Upper lobe of right lung (tissue), 1 donor: ENCODE measurements at regions not wholly inside any gene's neighbourhood (a gene's known extent, or its start where the extent isn't known, plus 50 kb on each side); places are given as distances from the start of the nearest gene placed in this dataset.

ENCODE experiments used
- ATAC-seq: fragments of 200-7000 bp; cut with Tn5 transposase; one replicate; pipeline ENCODE4 v1.9.1; 2020; ENCODE audit warnings: mild to moderate bottlenecking, moderate library complexity
- DNase-seq: peaks from one replicate; pipeline ENCODE4 v3.0.0-alpha.2; 2020
- H3K27ac ChIP-seq: fragments of 200-600 bp; one replicate; pipeline ENCODE4 v1.8.0; 2022
- H3K27me3 ChIP-seq: fragments of 200-600 bp; one replicate; pipeline ENCODE4 v1.8.0; 2022; ENCODE audit warnings: mild to moderate bottlenecking
- H3K36me3 ChIP-seq: fragments of 200-600 bp; one replicate; pipeline ENCODE4 v1.8.0; 2022
- H3K4me1 ChIP-seq: fragments of 200-600 bp; one replicate; pipeline ENCODE4 v1.8.0; 2022
- H3K4me3 ChIP-seq: fragments of 200-600 bp; one replicate; pipeline ENCODE4 v1.8.0; 2022; ENCODE audit warnings: mild to moderate bottlenecking
- H3K9me3 ChIP-seq: fragments of 200-600 bp; one replicate; pipeline ENCODE4 v1.8.0; 2022
- intact Hi-C: fragments of 100-400 bp; cut with DNase I; formaldehyde crosslinking; loops from one replicate; pipeline ENCODE4 v1.11.0; 2022
- TF ChIP-seq, protein P1 (sequence below): fragments of 200-600 bp; IDR thresholded peaks from one replicate; pipeline ENCODE4 v1.8.0; 2022; ENCODE audit warnings: antibody characterized with exemption
- donor health status: DM: no; HTN: yes; CAD: no; lungs with severe emphysema.

- Histone ChIP-seq H3K4me1 (no peaks in the 10 kb centered on the region), H3K27me3 (no peaks in the 10 kb centered on the region), H3K36me3 (no peaks in the 10 kb centered on the region), H3K9me3 (no peaks in the 10 kb centered on the region), H3K27ac (no peak overlapping the region), H3K4me3 (no peak overlapping the region)
- no peak for DNase-seq
- intact Hi-C loops: no loop called here
- no peak for ATAC-seq
- TF ChIP-seq, protein P1, sequence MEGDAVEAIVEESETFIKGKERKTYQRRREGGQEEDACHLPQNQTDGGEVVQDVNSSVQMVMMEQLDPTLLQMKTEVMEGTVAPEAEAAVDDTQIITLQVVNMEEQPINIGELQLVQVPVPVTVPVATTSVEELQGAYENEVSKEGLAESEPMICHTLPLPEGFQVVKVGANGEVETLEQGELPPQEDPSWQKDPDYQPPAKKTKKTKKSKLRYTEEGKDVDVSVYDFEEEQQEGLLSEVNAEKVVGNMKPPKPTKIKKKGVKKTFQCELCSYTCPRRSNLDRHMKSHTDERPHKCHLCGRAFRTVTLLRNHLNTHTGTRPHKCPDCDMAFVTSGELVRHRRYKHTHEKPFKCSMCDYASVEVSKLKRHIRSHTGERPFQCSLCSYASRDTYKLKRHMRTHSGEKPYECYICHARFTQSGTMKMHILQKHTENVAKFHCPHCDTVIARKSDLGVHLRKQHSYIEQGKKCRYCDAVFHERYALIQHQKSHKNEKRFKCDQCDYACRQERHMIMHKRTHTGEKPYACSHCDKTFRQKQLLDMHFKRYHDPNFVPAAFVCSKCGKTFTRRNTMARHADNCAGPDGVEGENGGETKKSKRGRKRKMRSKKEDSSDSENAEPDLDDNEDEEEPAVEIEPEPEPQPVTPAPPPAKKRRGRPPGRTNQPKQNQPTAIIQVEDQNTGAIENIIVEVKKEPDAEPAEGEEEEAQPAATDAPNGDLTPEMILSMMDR: no peak
These were observed 217.4 kb upstream of the EYS start for GRCh38 chr6:65924411-65924810.

GRCh38 chr6:65922049-65922448, 215.0 kb upstream of the EYS start:
- H3K4me3 ChIP-seq: no peak overlapping the region
- TF ChIP-seq, protein P1: no peak
- no peaks in the 10 kb centered on the region for H3K4me1 ChIP-seq
- ATAC-seq (no peak), DNase-seq (no peak)
- H3K27me3 ChIP-seq: no peaks in the 10 kb centered on the region
- intact Hi-C loops: no loop called here
- H3K9me3 ChIP-seq: no peaks in the 10 kb centered on the region
- H3K36me3 ChIP-seq: no peaks in the 10 kb centered on the region
- no peak overlapping the region for H3K27ac ChIP-seq

GRCh38 chr6:65908065-65908464, 201.0 kb upstream of the EYS start:
- Histone ChIP-seq H3K4me3 (no peak overlapping the region), H3K27me3 (no peaks in the 10 kb centered on the region), H3K36me3 (no peaks in the 10 kb centered on the region), H3K9me3 (no peaks in the 10 kb centered on the region), H3K27ac (no peak overlapping the region), H3K4me1 (no peaks in the 10 kb centered on the region)
- TF ChIP-seq, protein P1: no peak
- intact Hi-C loops: no loop called here
- DNase-seq (no peak), ATAC-seq (no peak)

DNA sequence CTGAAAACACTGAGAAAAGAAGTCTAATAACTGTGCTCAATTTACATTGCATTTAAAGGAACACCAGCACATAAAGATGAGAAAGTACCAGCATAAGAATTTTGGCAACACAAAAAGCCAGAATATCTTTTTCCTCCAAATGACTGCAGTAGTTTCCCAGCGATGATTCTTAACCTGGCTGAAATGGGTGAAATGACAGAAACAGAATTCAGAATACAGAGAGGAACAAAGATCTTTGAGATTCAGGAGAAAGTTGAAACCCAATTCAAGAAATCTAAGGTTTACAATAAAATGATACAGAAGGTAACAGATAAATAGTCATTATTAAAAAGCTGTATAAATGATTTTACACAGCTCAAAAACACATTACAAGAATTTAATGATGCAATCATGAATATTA, 197.0 kb upstream of the EYS start:
- intact Hi-C loops: no loop called here

DNA sequence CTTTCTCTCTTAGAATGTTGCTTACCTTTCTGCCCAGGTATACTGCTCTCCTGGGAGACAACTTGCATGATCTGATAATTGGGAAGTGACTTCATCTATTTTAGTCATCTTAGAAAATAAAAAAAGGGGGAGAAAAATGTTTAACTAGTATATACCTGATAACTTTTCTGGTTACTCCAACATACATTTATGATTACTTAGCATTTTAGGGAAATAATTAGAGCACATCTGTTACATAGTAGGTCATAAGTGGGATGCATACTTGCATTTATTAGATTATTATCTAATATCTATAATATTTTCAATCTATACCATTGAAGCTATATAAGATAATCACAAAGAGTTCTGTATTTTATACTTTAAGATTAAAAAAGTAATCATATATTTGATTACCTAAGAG, 193.9 kb upstream of the EYS start:
- Histone ChIP-seq H3K27ac (no peak overlapping the region), H3K4me1 (no peaks in the 10 kb centered on the region), H3K36me3 (no peaks in the 10 kb centered on the region), H3K27me3 (no peaks in the 10 kb centered on the region), H3K9me3 (no peaks in the 10 kb centered on the region), H3K4me3 (no peak overlapping the region)
- TF ChIP-seq, protein P1: no peak
- ATAC-seq (no peak), DNase-seq (no peak)
- intact Hi-C loops: no loop called here

More for the DNA sequence above, 197.0 kb upstream of the EYS start:
- TF ChIP-seq, protein P1: no peak
- Histone ChIP-seq H3K4me3 (no peak overlapping the region), H3K27me3 (no peaks in the 10 kb centered on the region), H3K9me3 (no peaks in the 10 kb centered on the region), H3K36me3 (no peaks in the 10 kb centered on the region), H3K4me1 (no peaks in the 10 kb centered on the region), H3K27ac (no peak overlapping the region)
- DNase-seq: no peak
- ATAC-seq: no peak

- Histone ChIP-seq H3K36me3 (no peaks in the 10 kb centered on the region), H3K27me3 (no peaks in the 10 kb centered on the region), H3K27ac (no peak overlapping the region), H3K9me3 (no peaks in the 10 kb centered on the region), H3K4me1 (no peaks in the 10 kb centered on the region), H3K4me3 (no peak overlapping the region)
- DNase-seq (no peak), ATAC-seq (no peak)
- TF ChIP-seq, protein P1: no peak
- intact Hi-C loops: no loop called here
These were observed 189.1 kb upstream of the EYS start for GRCh38 chr6:65896140-65896539.
